Activated naive CD4-positive, alpha-beta T cell treated with anti-CD3 and anti-CD28 coated beads, Interleukin-2, amount 50 U/mL, for 24 hours (primary cell): ENCODE measurements at regions not wholly inside any gene's neighbourhood (a gene's known extent, or its start where the extent isn't known, plus 50 kb on each side); places are given as distances from the start of the nearest gene placed in this dataset.

Experiments
- H3K27ac Mint-ChIP-seq: one replicate; pipeline ENCODE4 v1.8.0; 2021; ENCODE audit warnings: mild to moderate bottlenecking, mixed read lengths
- H3K27me3 Mint-ChIP-seq: one replicate; pipeline ENCODE4 v1.8.0; 2021; ENCODE audit warnings: mixed read lengths
- H3K36me3 Mint-ChIP-seq: one replicate; pipeline ENCODE4 v1.8.0; 2021; ENCODE audit warnings: mixed read lengths
- H3K4me1 Mint-ChIP-seq: one replicate; pipeline ENCODE4 v1.8.0; 2021; ENCODE audit warnings: mixed read lengths
- H3K4me3 Mint-ChIP-seq: one replicate; pipeline ENCODE4 v1.8.0; 2021; ENCODE audit warnings: mild to moderate bottlenecking, mixed read lengths
- H3K9me3 Mint-ChIP-seq: one replicate; pipeline ENCODE4 v1.8.0; 2021; ENCODE audit warnings: mixed read lengths

- H3K9me3 Mint-ChIP-seq = no peaks in the 10 kb centered on the region
- no peak overlapping the region for H3K27ac Mint-ChIP-seq
- no peaks in the 10 kb centered on the region for H3K4me1 Mint-ChIP-seq
- no peak overlapping the region for H3K4me3 Mint-ChIP-seq
- H3K27me3 Mint-ChIP-seq = peaks cover 6% of the 10 kb centered on the region
- H3K36me3 Mint-ChIP-seq = no peaks in the 10 kb centered on the region
Measured at GRCh38 chr2:238654479-238655197, 193.2 kb upstream of the TWIST2 start.

DNA sequence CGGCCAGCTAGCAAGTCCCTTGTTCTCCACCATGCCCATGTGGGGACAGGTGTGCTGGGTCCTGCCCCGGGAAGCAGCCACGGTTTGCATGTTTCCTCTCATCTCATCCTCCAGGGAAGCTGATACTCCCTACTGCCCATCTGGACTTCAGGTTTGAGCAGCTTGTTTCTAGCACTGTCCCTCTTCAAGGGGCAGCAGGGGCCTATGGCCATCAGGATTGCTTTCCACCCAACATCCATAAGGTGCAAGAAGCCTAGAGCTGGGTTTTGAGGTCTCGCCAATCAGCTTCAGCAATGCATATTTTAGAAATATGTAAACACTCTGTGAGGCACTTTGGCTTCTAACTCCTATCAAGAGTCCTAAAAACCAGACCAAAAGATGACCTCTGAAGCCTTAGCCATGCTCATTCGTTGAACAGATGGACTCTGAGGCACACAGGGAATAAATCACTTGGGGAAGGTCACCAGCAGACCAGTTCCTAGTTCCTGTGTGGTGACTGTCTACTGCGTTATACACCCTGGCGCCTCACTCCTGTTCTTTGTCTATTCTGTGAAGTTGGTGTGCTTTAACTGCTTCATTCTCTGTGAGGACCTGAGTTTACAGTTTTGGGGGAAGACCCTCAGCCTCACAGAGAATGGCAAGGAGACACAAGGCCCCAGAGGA, 192.6 kb upstream of the TWIST2 start:
- Mint-ChIP-seq H3K27ac (no peak overlapping the region), H3K4me3 (no peak overlapping the region), H3K9me3 (peaks cover 6% of the 10 kb centered on the region), H3K4me1 (no peaks in the 10 kb centered on the region), H3K36me3 (no peaks in the 10 kb centered on the region), H3K27me3 (peaks cover 6% of the 10 kb centered on the region)

DNA sequence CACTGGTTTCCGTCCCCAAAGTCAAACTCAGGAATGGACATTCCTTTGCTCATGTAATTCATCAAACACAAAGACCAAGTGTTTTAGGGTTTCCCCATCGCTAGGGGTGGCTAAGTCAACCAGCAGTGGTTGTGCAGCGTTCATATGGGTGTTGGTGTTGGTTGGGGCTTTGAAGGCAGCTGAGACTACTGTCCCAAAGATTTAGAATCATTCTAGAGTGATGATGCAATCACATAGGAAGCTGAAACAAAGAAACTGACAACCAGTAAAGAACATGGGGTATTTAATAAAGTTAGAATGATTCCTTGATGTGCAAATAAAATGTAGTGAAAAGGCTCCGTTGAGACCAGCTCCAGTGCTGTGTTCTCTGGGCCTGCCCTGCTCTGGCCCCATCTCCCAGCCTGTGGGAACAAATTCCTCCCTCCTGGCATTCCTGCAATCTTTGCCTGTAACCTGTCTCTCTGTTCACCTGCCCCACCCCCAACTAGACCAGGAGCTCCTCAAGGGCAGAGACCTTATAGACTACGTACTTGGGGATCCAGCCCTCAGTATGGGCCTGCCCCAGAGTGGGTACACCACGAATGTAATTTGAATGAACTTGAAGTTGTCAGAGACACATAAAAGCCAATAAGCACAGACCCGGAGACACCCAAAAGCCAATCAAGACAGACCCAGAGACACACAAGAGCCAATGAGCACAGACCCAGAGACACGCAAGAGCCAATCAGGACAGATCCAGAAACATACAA, 191.7 kb upstream of the TWIST2 start:
- Mint-ChIP-seq H3K27ac (no peak overlapping the region), H3K4me3 (no peak overlapping the region), H3K36me3 (no peaks in the 10 kb centered on the region), H3K27me3 (peaks cover 2% of the 10 kb centered on the region), H3K9me3 (peaks cover 6% of the 10 kb centered on the region), H3K4me1 (no peaks in the 10 kb centered on the region)

DNA sequence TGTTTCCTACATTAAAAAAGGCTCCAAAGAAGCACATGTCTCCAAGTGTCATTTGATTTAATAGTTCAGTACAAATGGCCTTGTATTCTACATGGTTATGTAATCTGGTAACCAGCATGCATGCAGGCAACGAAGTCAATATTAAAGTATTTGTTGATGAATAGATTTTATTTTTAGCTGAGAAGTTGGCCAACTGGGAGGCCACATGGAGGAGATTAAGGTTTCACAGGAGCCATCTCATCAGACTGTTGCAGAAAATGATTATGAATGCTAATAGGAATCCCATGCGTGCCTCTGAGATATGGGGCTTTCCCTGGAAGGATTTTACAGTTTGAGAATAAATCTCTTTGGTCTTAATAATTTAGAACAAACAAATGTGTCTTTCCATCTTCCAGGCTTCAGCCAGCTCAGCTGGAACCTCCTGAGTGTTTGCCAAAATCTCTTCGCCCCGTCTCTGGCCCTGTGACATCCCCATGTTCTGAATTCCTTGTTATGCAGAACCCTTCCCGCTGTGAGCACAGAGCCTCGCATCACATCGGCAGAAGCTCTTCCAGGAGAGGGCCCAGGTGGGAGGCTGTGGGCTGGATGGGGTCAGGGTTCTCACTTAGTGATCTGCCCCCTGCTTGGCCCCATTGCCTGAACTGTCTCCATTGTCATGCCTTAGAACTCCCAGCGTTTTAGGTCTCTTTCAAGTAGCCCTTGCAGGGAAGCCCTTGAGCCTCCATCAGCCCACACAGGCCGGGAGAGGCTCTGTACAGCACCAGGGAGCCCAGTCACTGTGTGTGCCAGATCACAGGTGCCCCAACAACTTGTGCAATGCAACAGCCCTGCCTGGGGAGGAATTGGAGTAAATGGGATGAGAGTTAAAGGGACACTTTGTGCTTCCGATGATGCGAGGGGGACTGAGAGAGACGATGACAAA, 190.5 kb upstream of the TWIST2 start:
- Mint-ChIP-seq H3K4me1 (no peaks in the 10 kb centered on the region), H3K27ac (no peak overlapping the region), H3K36me3 (no peaks in the 10 kb centered on the region), H3K9me3 (peaks cover 6% of the 10 kb centered on the region), H3K27me3 (peaks cover 4% of the 10 kb centered on the region), H3K4me3 (no peak overlapping the region)

GRCh38 chr2:238658054-238658407, 189.9 kb upstream of the TWIST2 start:
- H3K4me3 Mint-ChIP-seq = no peak overlapping the region
- no peaks in the 10 kb centered on the region for H3K36me3 Mint-ChIP-seq
- H3K4me1 Mint-ChIP-seq = no peaks in the 10 kb centered on the region
- H3K27me3 Mint-ChIP-seq = peaks cover 5% of the 10 kb centered on the region
- H3K9me3 Mint-ChIP-seq = peaks cover 10% of the 10 kb centered on the region
- H3K27ac Mint-ChIP-seq = no peak overlapping the region

- H3K4me3 Mint-ChIP-seq = no peak overlapping the region
- no peaks in the 10 kb centered on the region for H3K4me1 Mint-ChIP-seq
- no peak overlapping the region for H3K27ac Mint-ChIP-seq
- H3K36me3 Mint-ChIP-seq = no peaks in the 10 kb centered on the region
- peaks cover 12% of the 10 kb centered on the region for H3K9me3 Mint-ChIP-seq
- peaks cover 9% of the 10 kb centered on the region for H3K27me3 Mint-ChIP-seq
Measured at GRCh38 chr2:238658820-238659219, 189.1 kb upstream of the TWIST2 start.

DNA sequence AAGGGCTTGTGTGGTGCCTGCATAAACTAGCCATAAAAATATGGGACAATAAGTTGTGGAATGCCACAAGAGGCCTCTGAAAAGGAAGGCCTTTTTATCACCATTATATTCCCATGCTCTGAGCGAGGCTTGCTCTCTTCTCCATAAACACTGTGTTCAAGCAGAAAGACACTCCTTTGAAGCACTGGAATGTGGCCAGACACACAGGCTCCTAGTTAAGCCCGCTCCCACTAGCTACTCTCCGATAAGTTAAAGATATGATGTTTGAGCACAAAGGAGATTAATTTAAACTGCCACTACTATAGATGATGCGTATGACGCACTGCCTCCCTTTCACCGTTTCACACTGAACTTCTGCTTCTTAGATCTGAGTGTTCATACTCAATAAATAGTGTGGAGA, 188.7 kb upstream of the TWIST2 start:
- Mint-ChIP-seq H3K36me3 (no peaks in the 10 kb centered on the region), H3K4me1 (no peaks in the 10 kb centered on the region), H3K27ac (no peak overlapping the region), H3K27me3 (peaks cover 10% of the 10 kb centered on the region), H3K4me3 (no peak overlapping the region), H3K9me3 (peaks cover 12% of the 10 kb centered on the region)

DNA sequence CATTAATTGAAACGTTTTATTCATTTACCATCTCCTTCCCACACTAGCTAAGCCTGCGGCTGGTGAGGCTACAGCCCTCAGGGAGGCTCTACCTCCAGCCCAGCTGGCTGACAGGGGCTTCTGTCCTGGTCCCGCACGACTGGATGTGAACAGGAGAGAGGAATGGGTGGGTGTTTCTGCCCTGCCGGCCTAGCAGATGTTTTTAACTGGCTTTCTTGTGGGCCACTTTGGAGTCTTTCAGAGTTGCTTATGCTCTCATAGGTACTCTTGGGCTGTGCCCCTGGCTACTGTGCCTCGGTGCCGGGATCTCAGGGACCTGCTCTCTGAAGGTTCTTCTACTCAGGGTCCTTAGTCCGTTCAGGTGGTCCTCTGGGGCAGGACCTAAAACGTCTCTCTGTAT, 184.3 kb upstream of the TWIST2 start:
- Mint-ChIP-seq H3K9me3 (peaks cover 19% of the 10 kb centered on the region), H3K27ac (no peak overlapping the region), H3K27me3 (peaks cover 23% of the 10 kb centered on the region), H3K4me3 (no peak overlapping the region), H3K36me3 (no peaks in the 10 kb centered on the region), H3K4me1 (no peaks in the 10 kb centered on the region)

GRCh38 chr2:238665919-238666318, 182.0 kb upstream of the TWIST2 start:
- H3K4me3 Mint-ChIP-seq = no peak overlapping the region
- H3K27ac Mint-ChIP-seq = no peak overlapping the region
- H3K36me3 Mint-ChIP-seq = no peaks in the 10 kb centered on the region
- H3K9me3 Mint-ChIP-seq = peaks cover 18% of the 10 kb centered on the region
- H3K4me1 Mint-ChIP-seq = no peaks in the 10 kb centered on the region
- H3K27me3 Mint-ChIP-seq = peaks cover 25% of the 10 kb centered on the region

DNA sequence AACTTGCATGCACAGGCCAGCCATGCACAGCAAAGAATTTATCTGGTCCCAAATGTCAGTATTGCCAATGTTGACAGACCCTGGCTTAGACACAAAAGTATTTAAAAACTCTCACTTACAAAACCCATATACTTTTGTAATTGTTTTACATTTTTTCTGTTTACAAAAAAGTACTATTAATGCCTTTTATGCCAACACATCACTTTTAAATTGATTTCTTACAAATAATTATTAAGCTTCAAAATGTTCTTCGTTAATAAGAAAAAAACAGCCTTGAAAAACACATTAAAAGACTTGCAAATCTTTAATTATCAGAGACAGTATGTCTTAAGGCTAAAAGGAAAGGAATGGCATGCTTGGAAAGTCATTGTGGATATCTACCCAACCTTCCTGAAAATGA, 181.3 kb upstream of the TWIST2 start:
- peaks cover 18% of the 10 kb centered on the region for H3K9me3 Mint-ChIP-seq
- H3K27me3 Mint-ChIP-seq = peaks cover 23% of the 10 kb centered on the region
- no peaks in the 10 kb centered on the region for H3K4me1 Mint-ChIP-seq
- H3K4me3 Mint-ChIP-seq = no peak overlapping the region
- no peaks in the 10 kb centered on the region for H3K36me3 Mint-ChIP-seq
- no peak overlapping the region for H3K27ac Mint-ChIP-seq

GRCh38 chr2:238667008-238667407, 180.9 kb upstream of the TWIST2 start:
- no peak overlapping the region for H3K4me3 Mint-ChIP-seq
- H3K27ac Mint-ChIP-seq = no peak overlapping the region
- H3K9me3 Mint-ChIP-seq = peaks cover 18% of the 10 kb centered on the region
- H3K4me1 Mint-ChIP-seq = no peaks in the 10 kb centered on the region
- H3K27me3 Mint-ChIP-seq = peaks cover 23% of the 10 kb centered on the region
- H3K36me3 Mint-ChIP-seq = no peaks in the 10 kb centered on the region

- Mint-ChIP-seq H3K4me3 (no peak overlapping the region), H3K27me3 (peaks cover 26% of the 10 kb centered on the region), H3K36me3 (no peaks in the 10 kb centered on the region), H3K9me3 (peaks cover 18% of the 10 kb centered on the region), H3K27ac (no peak overlapping the region), H3K4me1 (no peaks in the 10 kb centered on the region)
Measured at GRCh38 chr2:238667639-238668038, 180.2 kb upstream of the TWIST2 start.

DNA sequence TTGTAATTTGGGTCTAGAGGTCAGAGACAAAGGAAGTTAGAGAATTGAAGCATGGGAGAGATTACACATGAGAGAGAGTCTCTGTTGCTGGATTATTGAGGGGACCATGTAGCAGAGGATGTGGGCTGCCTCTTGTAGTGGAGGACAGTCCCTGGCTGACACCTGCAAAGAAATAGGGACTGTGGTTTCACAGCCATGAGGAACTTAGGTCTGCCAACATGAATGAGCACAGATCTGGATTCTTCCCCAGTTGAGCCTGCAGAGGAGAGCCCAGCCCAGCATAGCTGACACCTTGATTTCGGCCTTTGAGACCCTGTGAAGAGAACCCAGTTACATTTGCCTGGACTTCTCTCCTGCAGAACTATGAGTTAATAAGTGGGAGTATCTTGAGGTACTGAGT, 179.5 kb upstream of the TWIST2 start:
- H3K27ac Mint-ChIP-seq = no peak overlapping the region
- H3K9me3 Mint-ChIP-seq = peaks cover 12% of the 10 kb centered on the region
- H3K4me1 Mint-ChIP-seq = no peaks in the 10 kb centered on the region
- no peak overlapping the region for H3K4me3 Mint-ChIP-seq
- H3K27me3 Mint-ChIP-seq = peaks cover 20% of the 10 kb centered on the region
- H3K36me3 Mint-ChIP-seq = no peaks in the 10 kb centered on the region

GRCh38 chr2:238669046-238669445, 178.8 kb upstream of the TWIST2 start:
- Mint-ChIP-seq H3K4me1 (no peaks in the 10 kb centered on the region), H3K36me3 (no peaks in the 10 kb centered on the region), H3K27me3 (peaks cover 17% of the 10 kb centered on the region), H3K9me3 (peaks cover 12% of the 10 kb centered on the region), H3K4me3 (no peak overlapping the region), H3K27ac (no peak overlapping the region)

DNA sequence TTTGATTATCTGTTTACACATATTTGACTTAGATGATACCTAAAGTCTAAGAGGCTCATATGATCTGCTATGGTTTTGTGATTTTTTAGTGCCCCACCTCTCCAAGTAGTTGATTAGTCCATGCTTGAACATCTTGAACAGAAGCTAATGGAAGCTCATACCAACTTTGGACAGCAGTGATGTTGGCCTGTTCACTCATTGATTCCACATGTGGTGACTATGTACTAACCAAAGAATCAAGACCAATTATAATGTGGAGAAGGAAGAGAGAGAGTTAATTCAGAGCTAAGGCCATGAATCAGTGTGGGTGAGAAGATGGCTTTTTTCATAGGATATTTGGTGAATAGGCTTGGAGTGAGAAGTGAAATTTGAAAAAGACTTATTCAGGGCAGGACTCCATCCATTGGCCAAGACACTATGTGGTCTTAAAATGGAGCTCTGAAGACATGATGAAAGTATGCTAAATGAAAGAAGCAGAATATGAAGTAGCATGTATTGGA, 178.3 kb upstream of the TWIST2 start:
- H3K27me3 Mint-ChIP-seq = peaks cover 15% of the 10 kb centered on the region
- no peak overlapping the region for H3K4me3 Mint-ChIP-seq
- H3K4me1 Mint-ChIP-seq = no peaks in the 10 kb centered on the region
- H3K9me3 Mint-ChIP-seq = peaks cover 9% of the 10 kb centered on the region
- H3K36me3 Mint-ChIP-seq = no peaks in the 10 kb centered on the region
- H3K27ac Mint-ChIP-seq = no peak overlapping the region
